Endodermal cell (in vitro differentiated cells): ENCODE measurements at regions not wholly inside any gene's neighbourhood (a gene's known extent, or its start where the extent isn't known, plus 50 kb on each side); places are given as distances from the start of the nearest gene placed in this dataset.

ENCODE experiments used
- DNase-seq: peaks from one replicate; pipeline ENCODE4 v3.0.0-alpha.2; 2017
- H3K27ac ChIP-seq: 2 replicates; pipeline ENCODE4 v1.5.1; 2013; ENCODE audit warnings: mild to moderate bottlenecking, low read depth, low read length, moderate library complexity
- H3K27me3 ChIP-seq: 2 replicates; pipeline ENCODE4 v1.6.1; 2013; ENCODE audit warnings: mild to moderate bottlenecking, low read length, moderate library complexity; ENCODE audit not compliant: insufficient read depth, control insufficient read depth, poor library complexity, severe bottlenecking
- H3K36me3 ChIP-seq: 2 replicates; pipeline ENCODE4 v1.7.0; 2013; ENCODE audit warnings: mild to moderate bottlenecking, low read length, moderate library complexity; ENCODE audit not compliant: control insufficient read depth, insufficient read depth
- H3K4me1 ChIP-seq: one replicate; pipeline ENCODE4 v1.7.0; 2013; ENCODE audit warnings: low read length; ENCODE audit not compliant: control insufficient read depth, insufficient read depth
- H3K4me3 ChIP-seq: 2 replicates; pipeline ENCODE4 v1.5.1; 2013; ENCODE audit warnings: mild to moderate bottlenecking, low read length, moderate library complexity
- H3K9ac ChIP-seq: 2 replicates; pipeline ENCODE4 v1.6.1; 2013; ENCODE audit warnings: mild to moderate bottlenecking, low read length, moderate library complexity; ENCODE audit not compliant: poor library complexity, severe bottlenecking; ENCODE audit errors: extremely low read depth
- H3K9me3 ChIP-seq: 2 replicates; pipeline ENCODE4 v1.6.1; 2013; ENCODE audit warnings: mild to moderate bottlenecking, low read length, moderate library complexity; ENCODE audit not compliant: control insufficient read depth
- H3K27ac Mint-ChIP-seq: 2 replicates; pipeline ENCODE4 v1.8.0; 2020; ENCODE audit warnings: mixed read lengths
- H3K27me3 Mint-ChIP-seq: 2 replicates; pipeline ENCODE4 v1.8.0; 2021; ENCODE audit warnings: mild to moderate bottlenecking, mixed read lengths; ENCODE audit not compliant: insufficient read depth
- H3K36me3 Mint-ChIP-seq: 2 replicates; pipeline ENCODE4 v1.8.0; 2020; ENCODE audit warnings: low read depth, mixed read lengths
- H3K4me1 Mint-ChIP-seq: 2 replicates; pipeline ENCODE4 v1.8.0; 2020; ENCODE audit warnings: mixed read lengths
- H3K4me3 Mint-ChIP-seq: 2 replicates; pipeline ENCODE4 v1.8.0; 2020; ENCODE audit warnings: mild to moderate bottlenecking, moderate library complexity, mixed read lengths
- H3K9me3 Mint-ChIP-seq: 2 replicates; pipeline ENCODE4 v1.8.0; 2020; ENCODE audit warnings: mild to moderate bottlenecking, mixed read lengths
- WGBS, 2 experiments: methylation state at CpG; one replicate each; pipeline versions ENCODE4 v1.1.5 to v1.1.7; 2013; ENCODE audit warnings: missing lambda C conversion rate in 2 of 2, mixed read lengths in 1 of 2; ENCODE audit not compliant: insufficient coverage in 1 of 2, insufficient read length in 1 of 2; 5-methylcytosine and 5-hydroxymethylcytosine counted together
- TF ChIP-seq, protein P1 (sequence below): fragments of 200-600 bp; sonication (generic); conservative IDR thresholded peaks from 2 replicates; pipeline ENCODE4 v1.5.0; 2021; ENCODE audit warnings: antibody characterized with exemption, mild to moderate bottlenecking

DNA sequence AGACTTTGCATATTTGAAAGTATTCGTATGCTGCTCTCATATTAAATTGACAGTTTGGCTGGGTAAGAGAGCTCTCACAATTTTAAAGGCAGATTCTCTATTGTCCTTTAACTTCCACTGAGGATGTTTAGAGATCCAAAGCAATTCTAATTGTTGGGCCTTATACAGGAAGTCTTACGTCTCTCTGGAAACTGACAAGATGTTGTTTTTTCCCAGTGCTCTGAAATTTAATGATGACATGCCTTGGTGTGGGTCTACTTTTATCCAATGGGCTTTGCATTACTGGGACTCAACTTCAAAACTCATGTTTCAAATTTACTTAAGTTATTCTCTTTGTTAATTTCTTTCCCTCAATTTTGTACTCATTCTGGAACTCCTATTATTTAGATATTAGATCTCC is 191.5 kb downstream of the SNX18 start:
- 86 to 100% methylated on average over 1 to 2 of the region's 2 CpGs for WGBS, 2 experiments
- no peaks in the 10 kb centered on the region for H3K36me3 ChIP-seq
- no peak overlapping the region for H3K27ac Mint-ChIP-seq
- peaks cover 8% of the 10 kb centered on the region for H3K4me1 Mint-ChIP-seq
- peaks cover 18% of the 10 kb centered on the region for H3K9me3 ChIP-seq
- no peaks in the 10 kb centered on the region for H3K27me3 ChIP-seq
- TF ChIP-seq, protein P1, sequence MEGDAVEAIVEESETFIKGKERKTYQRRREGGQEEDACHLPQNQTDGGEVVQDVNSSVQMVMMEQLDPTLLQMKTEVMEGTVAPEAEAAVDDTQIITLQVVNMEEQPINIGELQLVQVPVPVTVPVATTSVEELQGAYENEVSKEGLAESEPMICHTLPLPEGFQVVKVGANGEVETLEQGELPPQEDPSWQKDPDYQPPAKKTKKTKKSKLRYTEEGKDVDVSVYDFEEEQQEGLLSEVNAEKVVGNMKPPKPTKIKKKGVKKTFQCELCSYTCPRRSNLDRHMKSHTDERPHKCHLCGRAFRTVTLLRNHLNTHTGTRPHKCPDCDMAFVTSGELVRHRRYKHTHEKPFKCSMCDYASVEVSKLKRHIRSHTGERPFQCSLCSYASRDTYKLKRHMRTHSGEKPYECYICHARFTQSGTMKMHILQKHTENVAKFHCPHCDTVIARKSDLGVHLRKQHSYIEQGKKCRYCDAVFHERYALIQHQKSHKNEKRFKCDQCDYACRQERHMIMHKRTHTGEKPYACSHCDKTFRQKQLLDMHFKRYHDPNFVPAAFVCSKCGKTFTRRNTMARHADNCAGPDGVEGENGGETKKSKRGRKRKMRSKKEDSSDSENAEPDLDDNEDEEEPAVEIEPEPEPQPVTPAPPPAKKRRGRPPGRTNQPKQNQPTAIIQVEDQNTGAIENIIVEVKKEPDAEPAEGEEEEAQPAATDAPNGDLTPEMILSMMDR, result no peak
- peaks cover 16% of the 10 kb centered on the region for H3K9me3 Mint-ChIP-seq
- H3K36me3 Mint-ChIP-seq, result no peaks in the 10 kb centered on the region
- H3K9ac ChIP-seq, result no peak overlapping the region
- H3K27me3 Mint-ChIP-seq, result peaks cover 7% of the 10 kb centered on the region
- no peak for DNase-seq
- H3K4me1 ChIP-seq, result no peaks in the 10 kb centered on the region
- no peak overlapping the region for H3K27ac ChIP-seq
- H3K4me3 ChIP-seq, result no peak overlapping the region
- H3K4me3 Mint-ChIP-seq, result no peak overlapping the region

DNA sequence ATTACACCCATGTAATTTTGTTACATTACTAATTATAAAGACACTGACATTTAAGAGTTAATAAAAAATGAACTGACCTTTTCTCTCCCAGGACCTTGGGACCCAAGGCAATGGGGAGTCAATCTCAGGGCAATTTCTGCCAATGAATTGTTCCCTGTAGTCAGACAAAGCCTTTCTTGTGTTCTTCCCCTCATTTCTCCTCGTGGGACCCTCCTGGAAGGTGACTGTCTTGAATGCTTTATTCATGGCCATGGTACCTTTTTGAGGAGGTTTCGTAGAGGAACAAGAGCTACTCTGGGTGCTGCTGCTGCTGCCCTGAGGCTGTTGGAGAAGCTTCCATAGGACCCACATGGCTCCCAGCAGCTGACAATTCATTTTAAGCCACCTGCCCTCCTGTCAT is 190.3 kb downstream of the SNX18 start:
- H3K4me1 ChIP-seq, result no peaks in the 10 kb centered on the region
- 80 to 84% methylated on average over 1 to 2 of the region's 2 CpGs for WGBS, 2 experiments
- no peaks in the 10 kb centered on the region for H3K36me3 Mint-ChIP-seq
- TF ChIP-seq, protein P1, result no peak
- H3K27me3 ChIP-seq, result no peaks in the 10 kb centered on the region
- no peaks in the 10 kb centered on the region for H3K36me3 ChIP-seq
- no peak for DNase-seq
- no peak overlapping the region for H3K27ac Mint-ChIP-seq
- no peak overlapping the region for H3K4me3 ChIP-seq
- peaks cover 5% of the 10 kb centered on the region for H3K27me3 Mint-ChIP-seq
- peaks cover 12% of the 10 kb centered on the region for H3K9me3 ChIP-seq
- peaks cover 5% of the 10 kb centered on the region for H3K4me1 Mint-ChIP-seq
- no peak overlapping the region for H3K9ac ChIP-seq
- H3K27ac ChIP-seq, result no peak overlapping the region
- H3K4me3 Mint-ChIP-seq, result no peak overlapping the region
- peaks cover 6% of the 10 kb centered on the region for H3K9me3 Mint-ChIP-seq

DNA sequence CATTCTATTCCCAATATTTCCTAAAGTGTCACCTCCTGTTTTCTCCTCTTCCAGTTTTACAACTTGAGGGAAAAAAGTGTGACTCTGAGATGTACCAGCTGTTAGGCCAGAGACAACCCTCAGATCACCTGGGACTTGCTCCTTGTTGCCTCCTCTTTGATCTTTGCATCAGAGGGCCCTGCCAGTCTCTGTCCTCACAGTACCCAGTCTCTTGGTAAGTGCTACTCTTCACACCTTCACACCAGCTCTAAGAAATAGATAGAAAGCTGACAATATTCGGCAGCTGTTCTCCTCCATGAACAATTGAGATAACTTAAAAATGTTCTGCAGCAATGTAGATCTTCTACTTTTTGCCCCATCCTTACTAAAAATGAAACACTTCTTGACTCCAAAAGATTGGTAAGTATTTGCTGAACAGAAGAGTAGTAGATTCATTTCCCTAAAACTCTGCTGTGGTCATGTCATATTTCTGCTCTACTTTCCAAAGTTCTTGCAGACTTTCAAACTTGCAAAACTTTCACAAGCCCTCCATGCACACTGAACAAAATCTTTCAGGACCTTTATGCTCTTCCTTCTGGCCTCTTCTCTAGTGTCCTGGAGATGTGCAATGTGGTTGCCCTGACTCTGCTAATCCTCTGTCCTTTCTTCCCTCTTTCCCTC is 188.6 kb downstream of the SNX18 start:
- Mint-ChIP-seq H3K36me3 (no peaks in the 10 kb centered on the region), H3K27ac (no peak overlapping the region), H3K4me1 (peaks cover 5% of the 10 kb centered on the region), H3K9me3 (no peaks in the 10 kb centered on the region), H3K27me3 (peaks cover 3% of the 10 kb centered on the region), H3K4me3 (no peak overlapping the region)
- Histone ChIP-seq H3K9ac (no peak overlapping the region), H3K36me3 (no peaks in the 10 kb centered on the region), H3K9me3 (peaks cover 4% of the 10 kb centered on the region), H3K27me3 (no peaks in the 10 kb centered on the region), H3K4me3 (no peak overlapping the region), H3K27ac (no peak overlapping the region), H3K4me1 (no peaks in the 10 kb centered on the region)
- TF ChIP-seq, protein P1, result no peak
- DNase-seq, result no peak
- WGBS, 2 experiments, result 80% methylated on average over 1 of the region's 1 CpG; no CpG with 5 or more reads in 1 of the 2 experiments
